PC-9 (cell line): ENCODE measurements at regions not wholly inside any gene's neighbourhood (a gene's known extent, or its start where the extent isn't known, plus 50 kb on each side); places are given as distances from the start of the nearest gene placed in this dataset.

Experiments used
- CTCF ChIP-seq: fragments of 200-600 bp; sonication (generic); conservative IDR thresholded peaks from 2 replicates; pipeline ENCODE4 v1.6.1; 2017; ENCODE audit warnings: mixed run types, antibody characterized with exemption, mild to moderate bottlenecking, moderate library complexity
- EZH2 ChIP-seq: fragments of 200-600 bp; sonication (generic); IDR thresholded peaks from 2 replicates; pipeline ENCODE4 v1.8.0; 2017; ENCODE audit warnings: antibody characterized with exemption, low read depth

DNA sequence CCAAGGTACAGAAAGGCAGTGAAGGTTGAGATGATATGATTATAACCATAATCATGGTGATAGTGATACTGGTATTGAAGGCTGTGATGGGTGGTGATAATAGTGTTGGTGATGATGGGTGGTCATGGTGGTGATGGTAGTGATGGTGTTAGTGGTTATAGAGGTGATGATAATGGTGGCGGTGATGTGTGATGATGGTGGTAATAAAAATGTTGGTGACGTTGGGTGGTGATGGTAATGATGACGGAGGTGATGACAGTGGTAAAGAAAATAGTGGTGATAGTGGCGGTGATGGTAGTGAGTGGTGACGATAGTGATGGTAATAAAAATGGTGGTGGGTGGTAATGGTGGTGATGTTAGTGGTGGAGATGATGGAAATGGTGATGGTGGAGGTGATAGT lies 65.1 kb upstream of the KDM8 start:
- TF ChIP-seq CTCF, result no peak
- no peak for TF ChIP-seq EZH2
